Amniotic stem cell (primary cell): ENCODE measurements at regions not wholly inside any gene's neighbourhood (a gene's known extent, or its start where the extent isn't known, plus 50 kb on each side); places are given as distances from the start of the nearest gene placed in this dataset.

Experiments
- DNase-seq: peaks from one replicate; lab custom pipeline; 2025; lab: John Stamatoyannopoulos, UW

DNA sequence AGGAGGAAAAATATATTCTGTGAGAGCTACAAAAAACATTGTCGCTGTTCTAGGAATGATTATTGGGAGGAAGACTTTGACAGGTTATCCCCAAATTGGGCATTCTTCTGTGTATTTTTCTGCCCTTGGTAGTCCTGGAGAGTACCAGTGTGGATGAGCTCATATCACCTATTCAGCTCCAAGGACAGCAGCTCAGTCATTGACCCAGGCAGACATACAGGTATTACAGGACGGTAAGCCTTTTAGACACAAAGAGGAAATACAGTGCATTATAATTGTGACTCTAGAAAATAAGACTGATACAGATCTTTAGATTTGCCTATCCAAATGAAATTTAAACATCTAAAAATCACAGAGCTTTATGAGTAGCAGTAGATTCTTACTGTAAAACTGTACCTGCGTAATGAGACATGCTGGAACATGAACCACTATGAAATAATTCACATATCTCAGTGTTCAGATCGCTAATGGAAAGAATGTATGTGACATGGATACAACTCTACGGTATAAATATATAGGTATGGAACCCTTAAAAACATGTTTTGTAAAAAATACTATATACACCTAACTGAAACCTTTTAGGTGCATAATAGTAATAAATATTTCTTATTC, 56.0 kb downstream of the PLK2 start:
- no peak for DNase-seq

DNA sequence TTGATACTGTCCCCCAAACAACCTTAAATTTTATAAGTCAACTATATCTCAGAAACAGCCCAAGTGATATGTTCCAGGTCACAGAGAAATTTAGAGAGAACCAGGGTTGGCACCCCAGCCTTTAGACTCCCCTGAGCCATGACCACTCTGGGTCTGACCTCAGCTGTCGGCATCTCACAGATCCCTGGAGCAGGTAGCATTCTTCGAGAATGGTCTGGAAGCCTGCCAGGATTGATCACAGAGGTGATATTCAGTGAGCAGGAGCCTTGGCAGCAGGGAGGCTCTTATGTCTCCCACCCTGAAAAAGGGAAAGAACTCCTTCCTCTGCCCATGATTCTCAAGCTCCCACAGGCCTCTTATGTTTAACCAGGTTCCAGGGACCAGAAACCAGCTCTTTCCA, 58.2 kb downstream of the PLK2 start:
- DNase-seq = no peak

DNA sequence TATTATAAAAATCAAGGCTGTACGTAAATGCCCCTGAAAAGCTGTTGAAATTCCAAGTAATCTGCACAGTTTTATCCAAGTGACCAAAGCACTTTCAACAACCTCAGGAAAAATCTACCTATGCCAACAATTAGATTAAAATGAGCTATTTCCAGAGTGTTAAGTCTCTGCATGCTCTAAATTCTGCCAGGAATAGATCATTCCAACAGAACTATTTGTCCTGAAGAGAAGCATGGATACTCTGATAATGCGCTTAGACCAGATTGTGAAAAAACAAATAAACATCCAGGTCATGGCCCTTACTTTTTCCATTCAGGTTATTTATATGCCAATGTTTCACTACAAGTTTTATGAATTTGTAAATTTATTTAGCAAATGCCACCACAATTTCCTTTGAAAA, 59.1 kb downstream of the PLK2 start:
- no peak for DNase-seq

DNA sequence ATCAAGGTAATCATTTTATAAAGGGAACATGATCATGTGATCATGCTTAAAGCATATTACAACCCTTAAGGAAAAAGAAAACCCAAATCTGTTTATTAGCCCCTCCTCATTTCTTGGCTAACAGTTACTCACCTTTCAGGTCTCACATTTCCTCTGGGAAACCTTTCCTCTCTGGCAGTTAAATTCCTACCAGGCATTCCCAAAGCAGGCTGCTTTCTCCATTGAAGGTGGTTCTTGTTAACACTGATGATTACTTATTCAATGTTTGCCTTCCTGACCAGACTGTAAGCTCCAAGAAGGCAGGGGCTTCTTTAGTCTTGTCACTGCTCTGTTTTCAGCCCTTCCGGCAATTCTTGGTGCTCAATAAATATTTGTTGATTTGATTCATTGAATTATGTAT, 59.9 kb downstream of the PLK2 start:
- DNase-seq = no peak

DNA sequence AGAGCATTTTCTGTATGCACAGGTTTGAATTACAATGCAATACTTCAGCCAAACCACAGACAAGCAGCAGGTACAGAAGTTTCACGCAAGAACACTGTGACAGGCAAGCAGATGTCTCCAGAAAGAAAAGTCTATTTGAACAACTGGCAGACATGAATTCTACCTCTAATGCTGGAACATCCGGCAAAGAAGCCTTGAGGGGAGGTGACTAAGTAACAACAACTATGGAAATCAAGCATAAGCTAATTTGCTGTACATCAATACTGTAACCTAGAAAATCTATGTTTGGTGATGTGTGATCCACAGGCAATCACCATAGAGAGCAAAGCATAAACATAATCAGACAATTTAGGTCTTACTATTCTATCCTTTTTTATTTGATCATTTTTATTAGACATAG, 65.5 kb downstream of the PLK2 start:
- no peak for DNase-seq

DNA sequence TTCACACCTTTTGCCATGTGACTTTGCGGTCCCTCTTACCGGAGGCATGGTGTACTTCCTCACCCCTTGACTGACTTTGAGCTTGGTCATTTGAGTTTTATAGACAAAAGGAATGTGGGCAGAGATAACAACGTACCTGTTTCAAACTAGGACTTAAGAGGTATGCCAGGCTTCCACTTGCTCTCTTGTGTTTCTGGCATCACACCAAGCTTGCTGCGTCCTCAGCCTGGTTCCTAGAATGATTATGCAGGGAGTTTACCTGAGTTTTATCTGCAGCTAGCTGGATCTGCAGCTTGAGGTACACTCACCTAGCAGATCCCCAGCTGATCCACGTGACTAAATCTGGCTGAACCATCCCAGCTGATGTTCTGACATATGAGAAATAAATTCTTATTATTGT, 66.2 kb downstream of the PLK2 start:
- no peak for DNase-seq

DNA sequence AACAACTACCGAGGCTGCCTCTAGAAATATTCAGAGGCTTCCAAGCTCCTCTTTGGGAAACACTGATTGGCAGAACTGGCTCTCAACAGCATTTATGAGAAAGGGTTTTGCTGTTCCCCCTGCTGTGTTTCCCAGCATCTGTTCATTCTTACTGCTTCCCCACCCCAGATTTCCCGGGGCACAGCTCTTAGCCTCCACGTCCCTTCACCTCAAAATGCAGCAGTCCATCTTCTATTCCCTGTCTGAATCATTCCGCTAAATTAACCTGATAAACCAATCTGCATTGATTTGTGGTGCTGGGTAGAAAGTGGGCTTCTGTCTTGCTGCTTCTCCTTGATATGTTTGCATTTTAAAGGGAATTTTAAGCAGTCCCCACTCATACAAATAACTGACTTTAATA, 67.4 kb downstream of the PLK2 start:
- no peak for DNase-seq

DNA sequence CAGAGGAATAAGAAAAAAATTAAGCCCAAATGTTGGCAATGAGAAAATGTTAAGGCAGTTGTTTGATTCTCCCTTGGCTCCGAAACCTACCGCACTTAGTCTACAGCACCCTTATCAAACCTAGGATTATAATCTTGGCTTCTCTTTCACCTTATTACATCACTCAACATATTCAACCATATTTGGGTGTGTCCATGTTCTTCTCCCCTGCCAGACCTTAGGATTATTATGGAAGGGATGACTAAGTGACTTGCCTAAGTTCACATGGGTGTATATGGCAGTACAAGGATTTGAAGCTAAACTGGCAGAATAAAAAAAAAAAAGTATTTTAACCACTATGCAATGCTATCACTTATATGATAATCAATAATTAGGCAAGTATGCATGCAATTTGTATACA, 76.4 kb downstream of the PLK2 start:
- no peak for DNase-seq

DNA sequence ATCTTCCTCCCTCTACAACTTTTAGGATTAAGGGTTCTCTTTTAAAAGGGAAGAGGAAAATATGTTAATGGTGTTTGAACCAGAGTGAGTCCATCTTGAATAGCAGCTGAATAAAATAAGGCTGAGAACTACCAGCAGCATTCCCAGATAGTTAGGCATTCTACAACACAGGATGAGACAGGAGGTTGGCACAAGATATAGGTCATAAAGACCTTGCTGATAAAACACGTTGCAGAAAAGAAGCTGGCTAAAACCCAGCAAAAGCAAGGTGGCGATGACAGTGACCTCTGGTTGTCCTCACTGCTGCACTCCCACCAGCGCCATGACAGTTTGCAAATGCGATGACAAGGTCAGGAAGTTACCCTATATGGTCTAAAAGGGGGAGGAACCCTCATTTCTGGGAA, 77.8 kb downstream of the PLK2 start:
- DNase-seq = no peak

DNA sequence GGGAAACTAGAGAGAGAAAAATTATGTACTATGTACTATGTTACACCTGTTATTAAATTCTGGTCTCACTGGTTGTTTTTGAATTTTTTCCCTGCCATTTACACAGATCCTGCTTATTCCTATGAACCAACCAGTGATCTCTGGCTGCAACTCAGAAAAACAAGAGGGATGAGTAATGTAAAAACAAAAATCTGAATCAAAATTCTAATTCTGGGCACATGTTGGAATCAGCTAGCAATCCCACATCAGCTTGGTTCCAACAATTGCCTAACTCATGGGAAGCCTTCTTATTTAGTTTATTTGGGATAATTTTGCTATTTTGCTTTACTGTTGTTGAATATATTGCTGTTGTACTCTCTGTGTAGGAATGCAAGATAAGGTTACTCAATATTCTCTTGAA, 78.3 kb downstream of the PLK2 start:
- no peak for DNase-seq

DNA sequence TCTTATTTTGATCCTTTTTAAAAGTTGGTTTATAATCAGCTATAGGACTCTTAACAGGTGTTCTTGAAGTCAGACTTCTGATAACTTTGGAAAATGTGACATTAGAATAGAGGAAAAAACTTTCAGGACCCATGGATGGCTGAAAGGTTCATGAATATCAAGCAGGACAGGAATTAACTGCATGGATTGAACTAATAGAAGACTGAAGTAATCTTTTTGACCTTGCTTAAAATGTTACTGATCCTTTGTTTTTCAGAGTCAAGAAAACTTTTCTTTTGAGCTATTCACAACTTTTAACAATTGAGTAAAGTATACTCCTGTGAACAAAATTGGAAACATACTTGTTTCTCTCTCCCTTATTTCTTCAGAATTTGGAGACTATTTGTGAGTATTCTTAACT, 79.2 kb downstream of the PLK2 start:
- no peak for DNase-seq

DNA sequence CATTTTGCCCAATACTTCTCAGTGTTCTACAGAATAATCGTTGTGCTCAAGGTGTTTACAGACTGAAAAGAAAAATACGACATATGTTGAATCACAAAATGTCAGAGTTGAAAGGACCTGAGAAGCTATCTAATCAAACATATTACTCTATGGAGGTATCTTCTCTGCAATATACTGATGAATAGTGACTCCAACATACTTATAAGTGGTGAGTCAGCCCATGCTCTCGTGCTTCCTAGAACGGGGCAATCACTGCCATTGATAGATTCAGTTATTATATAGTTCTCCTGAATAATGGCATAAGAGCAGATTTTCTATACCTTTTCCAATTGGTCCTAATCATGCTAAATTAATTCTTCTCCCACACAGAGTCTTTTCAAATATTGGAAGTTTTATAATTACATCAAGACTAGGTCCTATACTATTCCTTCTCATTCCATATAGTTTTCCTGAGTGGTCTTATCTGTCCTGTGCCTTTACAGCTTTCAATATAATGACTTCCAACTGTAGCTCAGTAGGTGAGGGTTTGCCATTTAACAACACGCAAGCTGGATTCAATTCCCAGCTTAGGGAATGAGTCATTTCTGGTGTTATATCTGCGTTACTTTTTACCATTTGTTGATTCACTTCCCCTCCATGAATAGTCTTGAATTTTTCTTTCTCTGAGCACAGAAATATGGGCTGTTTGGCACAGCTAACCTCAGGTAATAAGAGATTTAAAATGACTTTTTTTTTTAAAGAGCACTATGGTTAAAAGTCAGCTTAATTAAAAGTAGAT, 81.1 kb downstream of the PLK2 start:
- no peak for DNase-seq

DNA sequence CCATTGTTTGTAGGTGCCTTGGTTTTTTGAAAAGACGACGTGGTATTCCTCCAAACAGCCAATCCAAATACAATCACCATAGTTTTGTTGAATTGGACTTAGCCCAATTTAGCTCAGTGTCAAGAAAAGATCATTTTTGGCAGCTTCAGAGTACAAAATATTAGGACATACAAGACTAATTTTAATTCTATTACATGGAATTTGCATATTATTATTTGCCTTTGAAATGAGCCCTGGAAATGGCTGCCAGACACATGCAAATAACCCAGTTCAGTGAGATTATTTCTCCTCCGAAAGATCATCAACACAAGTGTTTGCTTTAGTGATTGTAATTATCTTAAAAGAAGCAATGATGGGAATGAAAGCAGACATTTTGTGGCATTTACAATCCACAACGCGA, 89.3 kb downstream of the PLK2 start:
- no peak for DNase-seq

DNA sequence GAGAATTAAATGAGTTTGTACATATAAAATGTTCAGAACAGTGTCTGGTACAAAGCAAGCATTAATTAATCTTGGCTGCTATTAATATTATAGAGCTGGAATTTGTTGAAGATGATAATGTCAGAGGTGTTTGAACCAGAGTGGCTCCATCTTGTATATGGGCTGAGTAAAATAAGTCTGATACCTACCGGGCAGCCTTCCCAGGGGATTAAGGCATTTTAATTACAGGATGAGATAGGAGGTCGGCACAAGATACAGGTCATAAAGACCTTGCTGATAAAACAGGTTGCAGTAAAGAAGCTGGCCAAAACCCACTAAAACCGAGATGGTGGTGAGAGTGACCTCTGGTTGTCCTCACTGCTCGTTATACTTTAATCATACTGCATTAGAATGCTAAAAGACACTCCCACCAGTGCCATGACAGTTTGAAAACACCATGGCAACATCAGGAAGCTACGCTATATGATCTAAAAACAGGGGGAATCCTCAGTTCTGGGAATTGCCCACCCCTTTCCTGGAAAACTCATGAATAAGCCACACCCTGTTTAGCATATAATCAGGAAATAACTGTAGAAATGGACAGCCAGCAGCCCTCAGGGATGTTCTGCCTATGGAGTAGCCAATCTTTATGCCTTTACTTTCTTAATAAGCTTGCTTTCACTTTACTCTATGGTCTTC, 90.2 kb downstream of the PLK2 start:
- no peak for DNase-seq

DNA sequence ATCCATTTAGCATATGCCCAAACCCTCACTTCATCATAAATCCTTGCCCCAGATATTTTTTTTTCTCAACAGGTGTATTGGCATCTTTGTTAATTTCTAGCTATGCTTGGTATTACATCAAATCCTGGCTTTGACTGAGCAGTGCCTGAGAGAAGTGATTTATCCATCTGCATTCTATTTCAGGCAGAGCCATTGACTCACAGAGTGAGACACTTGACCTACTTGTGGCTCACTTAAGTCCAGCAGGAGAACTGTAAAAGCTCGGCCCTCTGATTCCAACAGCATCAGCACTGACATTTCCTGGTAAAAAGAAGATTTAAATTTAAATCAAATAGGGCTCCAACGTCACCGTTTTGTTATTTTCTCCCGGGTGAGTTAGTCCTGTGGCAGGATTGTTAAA, 93.4 kb downstream of the PLK2 start:
- DNase-seq = no peak

DNA sequence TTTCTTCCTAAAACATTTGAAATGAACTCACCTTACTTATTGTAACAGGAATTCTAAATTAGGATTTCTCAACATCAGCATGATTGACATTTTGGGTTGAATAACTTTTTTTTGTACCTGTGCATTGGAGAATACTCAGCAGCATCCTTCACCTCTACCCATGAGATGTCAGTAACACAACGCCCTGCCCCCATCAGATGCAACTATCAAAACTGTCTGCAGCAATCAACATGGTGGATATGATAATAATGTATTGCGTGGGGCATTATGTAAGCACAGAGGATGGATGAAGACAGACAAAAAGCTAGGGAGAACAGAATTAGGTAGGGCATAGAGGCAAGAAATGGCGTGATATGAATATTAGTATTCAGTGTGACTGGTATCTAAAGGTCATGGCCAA, 94.1 kb downstream of the PLK2 start:
- no peak for DNase-seq

DNA sequence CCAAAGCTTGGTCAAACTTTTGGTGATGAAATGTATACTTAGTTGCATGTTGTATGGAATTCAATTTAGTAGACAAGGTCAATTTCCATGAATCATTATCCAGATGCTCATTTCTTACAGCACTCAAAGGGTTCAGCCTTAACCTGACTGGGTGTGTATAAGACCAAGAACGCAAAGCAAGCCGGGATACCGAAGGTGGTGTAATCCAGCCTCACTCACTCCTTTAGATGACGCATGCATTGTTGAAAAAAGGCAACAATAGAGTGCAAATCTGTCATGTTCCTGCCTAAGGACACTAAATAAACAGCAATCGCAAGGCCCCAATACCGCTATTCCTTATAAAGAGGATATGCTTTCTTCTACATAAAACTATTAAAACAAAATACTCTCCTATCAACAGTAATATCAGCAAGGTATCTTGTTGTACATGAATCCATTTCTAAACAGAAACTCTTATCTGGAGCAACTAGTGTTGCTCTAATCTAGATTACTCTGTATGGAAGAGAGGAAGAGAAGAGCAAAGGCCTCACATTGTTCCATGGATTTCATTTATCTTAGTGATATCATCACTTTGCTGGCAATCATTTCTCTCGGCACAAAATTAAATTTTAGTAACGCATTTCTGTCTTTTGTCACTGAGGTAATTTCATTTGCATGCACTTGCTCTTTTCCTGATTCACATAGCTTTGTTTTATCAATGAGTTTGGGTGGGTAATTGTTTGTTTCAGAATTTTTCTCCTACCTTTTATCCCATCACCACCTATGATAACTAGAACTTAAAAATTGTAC, 96.2 kb downstream of the PLK2 start:
- DNase-seq = no peak

DNA sequence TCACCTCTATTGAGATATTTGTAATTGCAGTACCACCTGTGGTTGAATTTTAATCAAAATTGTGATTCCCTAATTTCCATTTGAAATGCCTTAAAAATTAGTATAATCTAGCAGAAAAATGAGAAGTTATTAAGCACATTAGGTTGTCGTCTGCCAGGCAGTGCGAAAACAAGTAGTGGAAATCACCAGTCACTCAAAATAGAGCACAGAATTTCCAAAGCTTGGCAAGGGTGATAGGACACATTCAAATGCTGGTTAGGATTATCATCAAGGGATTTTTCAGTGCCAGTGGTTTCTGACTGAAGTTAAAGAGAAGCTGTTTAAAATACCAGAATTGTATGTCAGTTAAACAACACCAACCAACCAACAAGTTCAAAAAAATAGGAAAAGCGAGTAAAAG, 97.8 kb downstream of the PLK2 start:
- no peak for DNase-seq

DNA sequence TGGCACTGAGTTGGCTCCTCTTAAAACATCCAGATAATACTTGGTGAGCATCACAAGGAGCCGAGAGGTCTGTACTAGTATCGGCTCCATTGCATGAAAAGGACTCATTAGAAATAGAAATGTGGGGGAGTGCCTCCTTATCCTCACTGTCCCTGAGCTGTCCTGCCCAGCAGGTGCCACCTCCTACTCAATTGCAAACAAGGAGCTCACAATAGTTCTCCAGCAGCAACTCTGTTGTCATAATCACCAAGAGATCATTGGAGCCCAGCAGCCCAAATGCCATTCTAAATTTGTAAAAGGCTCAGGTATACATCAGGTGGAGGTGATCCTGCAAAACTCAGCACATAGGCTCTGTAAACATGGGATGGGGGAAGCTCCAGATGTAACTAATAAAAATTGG, 99.1 kb downstream of the PLK2 start:
- DNase-seq = no peak

DNA sequence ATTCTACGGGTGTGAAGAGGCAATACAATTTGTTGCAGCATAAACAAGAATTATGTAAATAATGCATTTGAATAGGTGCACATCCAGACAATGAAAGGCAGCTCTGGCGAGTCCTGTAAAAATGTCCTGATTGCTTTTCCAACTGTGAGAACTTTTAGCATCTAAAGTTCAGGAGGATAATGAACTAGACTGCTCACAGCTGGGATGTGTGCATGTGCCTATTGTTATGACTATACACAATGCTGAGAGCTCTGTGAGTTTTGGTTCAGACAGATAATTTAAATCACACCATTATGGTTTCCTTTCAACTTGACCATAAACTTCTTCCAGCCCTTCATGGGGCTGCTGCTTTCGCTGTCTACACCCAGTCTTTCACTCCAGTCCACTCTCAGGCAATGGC, 99.9 kb downstream of the PLK2 start:
- no peak for DNase-seq

DNA sequence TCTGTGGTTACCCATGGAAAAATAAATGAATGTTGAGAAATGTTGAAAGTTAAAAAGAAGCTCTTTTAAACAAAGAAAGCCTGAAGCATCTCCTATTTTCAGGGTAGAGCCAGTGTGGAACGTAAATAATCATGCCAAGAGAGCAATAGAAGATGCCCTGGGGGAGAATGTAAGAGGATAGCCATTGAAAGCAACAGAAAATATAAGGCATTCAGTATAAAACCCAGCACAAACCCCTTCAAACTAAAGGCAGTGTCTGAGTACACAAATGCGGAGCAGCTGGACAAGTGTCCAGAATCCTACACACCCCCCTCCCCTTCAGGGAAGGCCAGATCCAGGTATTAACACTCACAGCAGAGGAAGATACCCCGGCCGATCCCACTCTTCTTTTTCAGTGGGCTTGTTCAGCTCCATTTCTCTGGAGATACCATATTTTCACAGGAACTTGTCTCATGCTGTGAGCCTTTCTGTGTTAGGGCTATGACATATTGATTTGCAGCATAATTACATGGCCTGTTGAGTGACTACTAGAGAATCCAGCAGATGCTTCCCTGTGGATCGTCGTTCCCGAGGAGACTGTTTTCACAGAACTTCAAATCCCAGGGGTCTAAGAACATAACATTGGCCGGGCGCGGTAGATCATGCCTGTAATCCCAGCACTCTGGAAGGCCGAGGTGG, 101.2 kb downstream of the PLK2 start:
- DNase-seq = no peak

DNA sequence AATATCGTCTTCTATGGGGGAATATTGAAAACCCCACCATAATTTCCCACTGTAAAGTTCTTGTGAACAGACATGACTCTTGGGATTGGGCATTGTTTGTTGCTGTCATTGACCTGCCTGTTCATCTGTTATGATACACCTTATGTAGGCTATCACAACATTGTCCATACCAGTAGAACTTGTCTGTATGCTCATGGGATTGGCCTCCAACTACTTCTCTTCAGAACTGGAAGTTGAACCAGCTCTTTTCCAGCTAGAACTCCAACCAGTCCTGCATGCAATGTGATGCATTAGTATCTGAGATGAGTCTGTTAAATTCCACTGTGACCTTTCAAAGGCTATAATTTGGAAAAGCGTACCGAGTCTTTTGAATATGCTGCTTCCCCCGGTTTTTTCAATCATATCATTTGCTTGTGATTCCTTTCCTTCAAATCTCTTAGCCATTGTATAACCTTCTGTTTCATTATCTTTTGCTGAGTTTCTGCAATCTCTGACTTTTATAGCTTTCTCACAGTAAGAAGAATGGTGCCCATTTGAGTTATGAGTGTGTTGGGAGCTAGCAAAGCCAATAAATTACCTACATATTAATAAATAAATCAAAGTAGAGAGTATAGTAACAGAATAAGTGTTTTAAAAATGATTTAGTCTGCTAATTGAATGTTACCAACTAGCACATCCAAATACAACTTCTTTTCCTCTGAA, 101.9 kb downstream of the PLK2 start:
- DNase-seq = no peak
